ENCODE measurements at regions not wholly inside any gene's neighbourhood (a gene's known extent, or its start where the extent isn't known, plus 50 kb on each side); places are given as distances from the start of the nearest gene placed in this dataset.
A peak's percentile ranks its signal among the peaks of the same experiment; 100 is the strongest.

DNA sequence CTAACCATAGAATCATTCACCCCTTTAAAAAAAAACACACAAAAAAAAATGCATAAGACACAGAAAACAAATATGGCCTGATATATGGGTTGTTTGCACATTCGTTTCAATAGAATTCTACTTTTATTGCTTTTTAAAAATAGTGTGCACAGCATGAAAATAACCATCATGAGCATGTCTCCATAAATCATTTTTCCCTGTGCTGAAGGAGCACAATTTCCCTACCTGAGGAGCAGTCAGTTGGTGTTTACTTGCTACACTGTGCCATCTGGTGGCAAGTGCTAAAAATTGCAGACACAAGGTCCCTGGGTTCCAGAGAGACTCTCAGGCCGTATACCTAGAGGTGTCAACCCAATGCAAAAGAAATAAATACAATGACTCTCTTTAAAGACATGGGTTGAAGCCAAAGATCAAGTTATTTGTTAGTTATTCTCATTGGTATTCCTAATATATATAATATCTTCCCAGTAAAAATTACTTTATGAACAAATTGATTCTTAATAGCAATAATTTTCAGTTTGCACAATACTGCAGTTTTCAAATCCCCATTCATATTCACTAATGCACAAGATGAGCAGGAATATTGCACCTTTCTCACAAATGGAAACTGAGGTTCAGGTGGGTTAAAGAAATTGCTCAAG is 551.4 kb downstream of the IQCM start:
- H3K4me3 ChIP-seq (ENCODE audit: low read depth, low read length) = no peak overlapping the region
- in situ Hi-C loops (cut with HindIII; ENCODE audit: low sequenced_read_pairs) = no loop called here
- TF ChIP-seq CTCF (IDR thresholded peaks at IDR 0.05; ENCODE audit: low read depth, low read length, missing control alignments) = peak; percentile 74
- peak; percentile 37 for DNase-seq (ENCODE audit: low read depth)

DNA sequence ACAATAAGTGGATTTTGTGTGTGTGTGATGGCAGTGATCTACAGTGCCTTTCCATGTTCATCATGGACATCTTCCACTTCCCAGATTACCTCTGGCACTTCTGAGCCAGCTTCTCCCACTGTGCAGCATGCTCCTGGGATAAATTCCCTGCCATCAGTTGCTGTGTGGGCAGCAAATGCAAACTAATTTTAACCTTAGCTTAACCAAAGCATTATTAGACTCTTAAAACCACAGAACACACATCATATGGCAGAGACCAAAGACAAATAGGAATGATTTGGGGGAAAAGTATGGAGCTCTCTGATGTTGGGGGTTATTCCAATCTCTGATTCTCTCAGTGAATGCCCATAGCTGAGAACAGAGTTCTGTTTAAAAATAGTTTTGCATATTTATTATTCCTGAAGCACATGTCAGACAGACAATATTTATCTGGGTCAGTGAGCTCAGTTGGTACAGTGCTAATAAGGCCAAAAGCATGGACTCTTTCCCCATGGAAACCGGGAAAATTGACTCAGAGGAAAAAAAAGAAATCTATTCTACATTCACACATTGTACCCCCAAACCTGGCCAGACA is 567.4 kb downstream of the IQCM start:
- H3K4me3 ChIP-seq (ENCODE audit: low read depth, low read length) = no peak overlapping the region
- no peak for TF ChIP-seq CTCF (IDR thresholded peaks at IDR 0.05; ENCODE audit: low read depth, low read length, missing control alignments)
- no peak for DNase-seq (ENCODE audit: low read depth)
- in situ Hi-C loops (cut with HindIII; ENCODE audit: low sequenced_read_pairs) = no loop called here

GRCh38 chr4:149247164-149247563 is 568.5 kb downstream of the IQCM start:
- no peak for TF ChIP-seq CTCF (IDR thresholded peaks at IDR 0.05; ENCODE audit: low read depth, low read length, missing control alignments)
- peak; percentile 18 for DNase-seq (ENCODE audit: low read depth)
- H3K4me3 ChIP-seq (ENCODE audit: low read depth, low read length) = no peak overlapping the region
- in situ Hi-C loops (cut with HindIII; ENCODE audit: low sequenced_read_pairs) = no loop called here

- H3K4me3 ChIP-seq (ENCODE audit: low read depth, low read length) = no peak overlapping the region
- in situ Hi-C loops (cut with HindIII; ENCODE audit: low sequenced_read_pairs) = no loop called here
- no peak for DNase-seq (ENCODE audit: low read depth)
- TF ChIP-seq CTCF (IDR thresholded peaks at IDR 0.05; ENCODE audit: low read depth, low read length, missing control alignments) = no peak
Measured at GRCh38 chr4:149245333-149245732, 570.3 kb downstream of the IQCM start.

DNA sequence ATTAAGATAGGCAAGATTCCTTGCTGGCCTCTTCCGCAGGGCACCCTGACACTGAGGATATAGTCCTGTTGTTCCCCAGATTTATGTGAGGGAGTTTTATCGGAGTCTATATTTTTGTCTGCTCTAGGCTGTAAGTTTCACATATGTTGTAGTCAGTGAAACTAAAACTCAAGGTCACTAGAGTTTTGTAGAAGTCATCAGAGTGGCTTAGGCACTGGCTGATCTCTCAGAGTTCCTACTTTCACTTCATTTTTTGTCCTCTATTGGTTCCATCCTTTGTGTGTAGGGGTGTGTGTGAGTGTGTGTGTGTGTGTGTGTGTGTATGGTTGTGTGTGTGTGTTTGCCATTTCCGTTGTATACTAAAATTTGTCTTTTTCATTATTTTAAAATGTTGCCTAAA is 577.5 kb downstream of the IQCM start:
- no peak for DNase-seq (ENCODE audit: low read depth)
- TF ChIP-seq CTCF (IDR thresholded peaks at IDR 0.05; ENCODE audit: low read depth, low read length, missing control alignments) = no peak
- no peak overlapping the region for H3K4me3 ChIP-seq (ENCODE audit: low read depth, low read length)
- in situ Hi-C loops (cut with HindIII; ENCODE audit: low sequenced_read_pairs) = no loop called here

- TF ChIP-seq CTCF (IDR thresholded peaks at IDR 0.05; ENCODE audit: low read depth, low read length, missing control alignments) = no peak
- no peak for DNase-seq (ENCODE audit: low read depth)
- in situ Hi-C loops (cut with HindIII; ENCODE audit: low sequenced_read_pairs) = no loop called here
- H3K4me3 ChIP-seq (ENCODE audit: low read depth, low read length) = no peak overlapping the region
Measured at GRCh38 chr4:149234798-149235197, 580.8 kb downstream of the IQCM start.

All from astrocyte of the cerebellum (primary cell).